SK-N-SH (cell line): ENCODE measurements at regions not wholly inside any gene's neighbourhood (a gene's known extent, or its start where the extent isn't known, plus 50 kb on each side); places are given as distances from the start of the nearest gene placed in this dataset.

ENCODE experiments used
- CTCF ChIA-PET: fragments of 300-600, 350-600 bp; formaldehyde crosslinking; extraction: SDS; loops from one replicate; lab custom pipeline; 2021; lab: Yijun Ruan, JAX
- POLR2A ChIA-PET: fragments of 350-600 bp; sonication (Branson Sonifier 250); formaldehyde crosslinking; extraction: SDS; loops from one replicate; lab custom pipeline; 2020; ENCODE audit warnings: antibody characterized with exemption, inconsistent platforms; lab: Yijun Ruan, JAX
- DNase-seq: peaks from one replicate; pipeline ENCODE4 v3.0.0; 2012
- H2AFZ ChIP-seq: fragments of 200-600 bp; sonication (generic); 2 replicates; pipeline ENCODE4 v1.8.1; 2016; ENCODE audit warnings: antibody characterized with exemption, mild to moderate bottlenecking, low read depth
- H3F3A ChIP-seq: fragments of 200-600 bp; sonication (generic); replicated peaks from 2 replicates; pipeline ENCODE3; 2016; ENCODE audit warnings: antibody characterized with exemption, mild to moderate bottlenecking; ENCODE audit not compliant: insufficient read depth
- H3K27ac ChIP-seq, 2 experiments: fragments of 200-500 bp in 1 of 2; fragments of 200-600 bp in 1 of 2; sonication (Bioruptor generic) in 1 of 2; sonication (generic), shearing (Covaris generic) in 1 of 2; 2 replicates each; pipeline versions ENCODE4 v1.5.1 to v1.6.1; 2014 to 2016; ENCODE audit warnings: low read depth in 2 of 2, inconsistent platforms in 1 of 2, low read length in 1 of 2, mild to moderate bottlenecking in 1 of 2, mixed read lengths in 1 of 2
- H3K27me3 ChIP-seq: fragments of 200-600 bp; sonication (generic), shearing (Covaris generic); 2 replicates; pipeline ENCODE4 v1.6.1; 2016; ENCODE audit warnings: mixed run types; ENCODE audit not compliant: insufficient read depth
- H3K36me3 ChIP-seq, 2 experiments: fragments of 200-500 bp in 1 of 2; fragments of 200-600 bp in 1 of 2; sonication (Bioruptor generic) in 1 of 2; sonication (generic) in 1 of 2; replicated peaks in 1 of 2; 2 replicates each; pipeline versions ENCODE3 to v1.5.1; 2014 to 2016; ENCODE audit warnings: low read length in 1 of 2, mild to moderate bottlenecking in 1 of 2; ENCODE audit not compliant: insufficient read depth in 2 of 2, control insufficient read depth in 1 of 2
- H3K4me1 ChIP-seq, 2 experiments: fragments of 200-500 bp in 1 of 2; fragments of 200-600 bp in 1 of 2; sonication (Bioruptor generic) in 1 of 2; sonication (generic), shearing (Covaris generic) in 1 of 2; 2 replicates each; pipeline versions ENCODE4 v1.5.1 to v1.6.1; 2014 to 2016; ENCODE audit warnings: low read depth in 1 of 2, low read length in 1 of 2, mixed run types in 1 of 2; ENCODE audit not compliant: insufficient read depth in 2 of 2, control insufficient read depth in 1 of 2
- H3K4me2 ChIP-seq: fragments of 200-600 bp; sonication (generic), shearing (Covaris generic); 2 replicates; pipeline ENCODE4 v1.6.1; 2017; ENCODE audit warnings: mixed run types
- H3K4me3 ChIP-seq, 2 experiments: fragments of 200-500 bp in 1 of 2; fragments of 200-600 bp in 1 of 2; sonication (Bioruptor generic) in 1 of 2; sonication (generic), shearing (Covaris generic) in 1 of 2; 2 replicates each; pipeline versions ENCODE4 v1.5.1 to v1.8.1; 2014 to 2016; ENCODE audit warnings: low read depth in 2 of 2, inconsistent platforms in 1 of 2, low read length in 1 of 2, mild to moderate bottlenecking in 1 of 2, mixed read lengths in 1 of 2, moderate library complexity in 1 of 2
- H3K79me2 ChIP-seq: fragments of 200-600 bp; sonication (generic); 2 replicates; pipeline ENCODE4 v1.8.1; 2017; ENCODE audit warnings: mild to moderate bottlenecking; ENCODE audit not compliant: insufficient read depth
- H3K9ac ChIP-seq: fragments of 200-600 bp; sonication (generic); 2 replicates; pipeline ENCODE4 v1.6.1; 2017; ENCODE audit warnings: mixed run types
- H3K9me2 ChIP-seq: fragments of 200-600 bp; sonication (generic); 2 replicates; pipeline ENCODE4 v1.6.1; 2017; ENCODE audit warnings: mixed run types
- H3K9me3 ChIP-seq: fragments of 200-600 bp; sonication (generic); 2 replicates; pipeline ENCODE4 v1.6.1; 2017; ENCODE audit warnings: mixed run types, mild to moderate bottlenecking, moderate library complexity
- H4K20me1 ChIP-seq: fragments of 200-600 bp; sonication (generic); 2 replicates; pipeline ENCODE4 v1.6.1; 2017; ENCODE audit warnings: mild to moderate bottlenecking, mixed run types; ENCODE audit not compliant: insufficient read depth
- CHD2 ChIP-seq: fragments of 150-350 bp; IDR thresholded peaks from 2 replicates; pipeline ENCODE4 v1.6.1; 2018; ENCODE audit warnings: low read length; ENCODE audit not compliant: partially characterized antibody
- EP300 ChIP-seq, 2 experiments: IDR thresholded peaks; 2 replicates each; pipeline versions ENCODE4 v1.4.0 to v1.6.1; 2012; ENCODE audit warnings: borderline replicate concordance in 1 of 2, low read depth in 1 of 2, low read length in 1 of 2
- FOSL2 ChIP-seq: IDR thresholded peaks from 2 replicates; pipeline ENCODE4 v1.4.0; 2012; ENCODE audit warnings: low read depth, mild to moderate bottlenecking, moderate library complexity, borderline replicate concordance
- FOXJ3 ChIP-seq: sonication (generic); formaldehyde crosslinking; IDR thresholded peaks from 2 replicates; pipeline ENCODE4 v1.5.1; 2020; ENCODE audit warnings: mild to moderate bottlenecking, missing genetic modification reagents
- FOXM1 ChIP-seq: IDR thresholded peaks from 2 replicates; pipeline ENCODE4 v1.4.0; 2012; ENCODE audit warnings: low read depth, mild to moderate bottlenecking
- GABPA ChIP-seq: IDR thresholded peaks from 2 replicates; pipeline ENCODE4 v1.4.0; 2012; ENCODE audit warnings: low read depth, mild to moderate bottlenecking
- MAX ChIP-seq: IDR thresholded peaks from 2 replicates; pipeline ENCODE4 v1.4.0; 2012; ENCODE audit warnings: low read depth
- MEF2A ChIP-seq: IDR thresholded peaks from 2 replicates; pipeline ENCODE4 v1.4.0; 2012; ENCODE audit warnings: low read depth, borderline replicate concordance
- MXI1 ChIP-seq: IDR thresholded peaks from 2 replicates; pipeline ENCODE4 v1.6.1; 2012; ENCODE audit warnings: mild to moderate bottlenecking, low read depth, low read length, improper control_type of control experiment
- NRF1 ChIP-seq: IDR thresholded peaks from 2 replicates; pipeline ENCODE4 v1.6.1; 2012; ENCODE audit warnings: low read depth, mild to moderate bottlenecking, low read length
- PBX3 ChIP-seq: IDR thresholded peaks from 2 replicates; pipeline ENCODE4; 2012
- RAD21 ChIP-seq: IDR thresholded peaks from 2 replicates; pipeline ENCODE4 v1.6.1; 2012; ENCODE audit warnings: mild to moderate bottlenecking, low read length
- RCOR1 ChIP-seq: fragments of 150-350 bp; IDR thresholded peaks from 2 replicates; pipeline ENCODE4 v1.6.1; 2017; ENCODE audit warnings: antibody characterized with exemption, low read length
- RFX5 ChIP-seq: IDR thresholded peaks from 2 replicates; pipeline ENCODE4 v1.6.1; 2012; ENCODE audit warnings: mild to moderate bottlenecking, improper control_type of control experiment, low read length
- SIN3A ChIP-seq: IDR thresholded peaks from 2 replicates; pipeline ENCODE4 v1.6.1; 2012; ENCODE audit warnings: low read depth, mild to moderate bottlenecking, low read length, moderate library complexity, borderline replicate concordance
- TAF1 ChIP-seq: IDR thresholded peaks from 2 replicates; pipeline ENCODE4 v1.6.1; 2012; ENCODE audit warnings: low read depth, mild to moderate bottlenecking, low read length, moderate library complexity, borderline replicate concordance
- TCF12 ChIP-seq: IDR thresholded peaks from 2 replicates; pipeline ENCODE4 v1.4.0; 2012
- TEAD4 ChIP-seq: IDR thresholded peaks from 2 replicates; pipeline ENCODE4 v1.4.0; 2012; ENCODE audit warnings: mild to moderate bottlenecking, borderline replicate concordance; ENCODE audit not compliant: insufficient read depth
- USF1 ChIP-seq: IDR thresholded peaks from 2 replicates; pipeline ENCODE4 v1.4.0; 2012; ENCODE audit warnings: low read depth, borderline replicate concordance
- USF2 ChIP-seq: fragments of 150-350 bp; IDR thresholded peaks from 2 replicates; pipeline ENCODE4 v1.6.1; 2017; ENCODE audit warnings: antibody characterized with exemption, low read length, low read depth, borderline replicate concordance
- YY1 ChIP-seq: IDR thresholded peaks from 2 replicates; pipeline ENCODE4 v1.4.0; 2012; ENCODE audit warnings: low read depth, mild to moderate bottlenecking
- ZBTB33 ChIP-seq: IDR thresholded peaks from 2 replicates; pipeline ENCODE4 v1.4.0; 2012; ENCODE audit warnings: low read depth, borderline replicate concordance
- WGBS: methylation state at CpG from one replicate; pipeline ENCODE4 v1.1.6; 2017; ENCODE audit warnings: low lambda C conversion rate; 5-methylcytosine and 5-hydroxymethylcytosine counted together

GRCh38 chr10:83037653-83038052 is 1101.7 kb upstream of the GHITM start:
- Histone ChIP-seq H3K4me3 (no peak overlapping the region; a peak in 1 of 4 replicates), H3K36me3 (no peaks in the 10 kb centered on the region), H3K9me3 (no peaks in the 10 kb centered on the region), H3F3A (no peaks in the 10 kb centered on the region), H3K27ac (no peak overlapping the region), H3K9ac (no peak overlapping the region), H2AFZ (no peak overlapping the region), H3K27me3 (no peaks in the 10 kb centered on the region), H3K4me2 (no peak overlapping the region), H3K79me2 (no peaks in the 10 kb centered on the region), H3K9me2 (no peaks in the 10 kb centered on the region), H3K4me1 (no peaks in the 10 kb centered on the region), H4K20me1 (no peaks in the 10 kb centered on the region)
- DNase-seq, result no peak
- TF ChIP-seq ZBTB33 (no peak), FOXM1 (no peak), RAD21 (no peak), SIN3A (no peak), USF1 (no peak), TAF1 (no peak), NRF1 (no peak), MAX (no peak), TEAD4 (no peak), FOSL2 (no peak), FOXJ3 (CRISPR knock-in tag) (no peak), TCF12 (no peak)
- ChIA-PET CTCF (no interaction called here), POLR2A (no interaction called here)
- WGBS, result 57% methylated on average over 2 of the region's 2 CpGs

- no peak overlapping the region for H3K9ac ChIP-seq
- no peaks in the 10 kb centered on the region for H3F3A ChIP-seq
- no peak overlapping the region for H2AFZ ChIP-seq
- H3K79me2 ChIP-seq, result no peaks in the 10 kb centered on the region
- TF ChIP-seq PBX3 (no peak), RCOR1 (no peak), CHD2 (no peak), RFX5 (no peak), NRF1 (no peak), GABPA (no peak), MEF2A (no peak), SIN3A (no peak), FOXJ3 (CRISPR knock-in tag) (no peak), MXI1 (no peak), USF2 (no peak), EP300 (IDR thresholded peaks at IDR 0.05; ENCODE audit: borderline replicate concordance in 1 of 2, low read depth in 1 of 2, low read length in 1 of 2) (no peak), FOXM1 (no peak), ZBTB33 (no peak), YY1 (no peak), MAX (no peak), RAD21 (no peak)
- no peaks in the 10 kb centered on the region for H3K36me3 ChIP-seq
- no peaks in the 10 kb centered on the region for H3K9me2 ChIP-seq
- H3K9me3 ChIP-seq, result no peaks in the 10 kb centered on the region
- H3K27ac ChIP-seq, result no peak overlapping the region
- ChIA-PET POLR2A (no interaction called here), CTCF (no interaction called here)
- H3K4me1 ChIP-seq, result no peaks in the 10 kb centered on the region; a peak in 1 of 4 replicates
- DNase-seq, result no peak
- no peak overlapping the region for H3K4me2 ChIP-seq
- H4K20me1 ChIP-seq, result no peaks in the 10 kb centered on the region
- WGBS, result 80% methylated on average over 2 of the region's 2 CpGs
- H3K27me3 ChIP-seq, result no peaks in the 10 kb centered on the region
- no peak overlapping the region for H3K4me3 ChIP-seq
Measured at GRCh38 chr10:83038631-83039030, 1100.7 kb upstream of the GHITM start.
